HCT116 (cell line): ENCODE measurements at regions not wholly inside any gene's neighbourhood (a gene's known extent, or its start where the extent isn't known, plus 50 kb on each side); places are given as distances from the start of the nearest gene placed in this dataset.

ENCODE experiments used
- CBX3 ChIP-seq: IDR thresholded peaks from 2 replicates; pipeline ENCODE4 v1.6.1; 2012; ENCODE audit warnings: low read depth
- CEBPB ChIP-seq: IDR thresholded peaks from 2 replicates; pipeline ENCODE4 v1.6.1; 2012; ENCODE audit warnings: low read depth
- ELF1 ChIP-seq: IDR thresholded peaks from 2 replicates; pipeline ENCODE4 v1.6.1; 2012; ENCODE audit warnings: low read depth, borderline replicate concordance
- EZH2 ChIP-seq: fragments of 200-600 bp; sonication (generic); IDR thresholded peaks from 2 replicates; pipeline ENCODE4 v1.6.1; 2017; ENCODE audit warnings: antibody characterized with exemption, mixed run types
- JUND ChIP-seq: IDR thresholded peaks from 2 replicates; pipeline ENCODE4 v1.6.1; 2012
- MAX ChIP-seq: IDR thresholded peaks from 2 replicates; pipeline ENCODE4 v1.6.1; 2012
- POLR2A ChIP-seq: IDR thresholded peaks from 2 replicates; pipeline ENCODE4 v1.7.0; 2011; ENCODE audit warnings: borderline replicate concordance; ENCODE audit not compliant: insufficient read depth, insufficient read length; ENCODE audit errors: extremely low read depth
- POLR2AphosphoS5 ChIP-seq: IDR thresholded peaks from 2 replicates; pipeline ENCODE4 v1.6.1; 2011; ENCODE audit warnings: mild to moderate bottlenecking, low read depth, low read length, moderate library complexity
- SP1 ChIP-seq: IDR thresholded peaks from 2 replicates; pipeline ENCODE4 v1.6.1; 2012; ENCODE audit warnings: low read depth
- ZFX ChIP-seq: fragments of 450-650 bp; IDR thresholded peaks from 2 replicates; pipeline ENCODE4 v1.6.1; 2017
- ZNF274 ChIP-seq: fragments of 200-500 bp; sonication (Bioruptor generic); IDR thresholded peaks from 2 replicates; pipeline ENCODE4 v1.6.1; 2014; ENCODE audit warnings: mild to moderate bottlenecking, low read depth, low read length, inconsistent platforms
- TF ChIP-seq, protein P1 (sequence below), 3 experiments: fragments of 200-600 bp in 1 of 3; sonication (generic) in 1 of 3; IDR thresholded peaks in 2 of 3; conservative IDR thresholded peaks in 1 of 3; 2 replicates each; pipeline ENCODE4 v1.5.1; 2012 to 2017; ENCODE audit warnings: low read depth in 2 of 3, low read length in 2 of 3, antibody characterized with exemption in 1 of 3, borderline replicate concordance in 1 of 3, control low read depth in 1 of 3, mild to moderate bottlenecking in 1 of 3, mixed read lengths in 1 of 3, mixed run types in 1 of 3, moderate library complexity in 1 of 3; ENCODE audit not compliant: insufficient read depth in 1 of 3
- TF ChIP-seq, protein P2 (sequence below): IDR thresholded peaks from 2 replicates; pipeline ENCODE4 v1.6.1; 2012; ENCODE audit warnings: low read depth
- TF ChIP-seq, protein P3 (sequence below): IDR thresholded peaks from 2 replicates; pipeline ENCODE4 v1.6.1; 2011; ENCODE audit warnings: mild to moderate bottlenecking, low read length, moderate library complexity; ENCODE audit not compliant: insufficient replicate concordance; ENCODE audit errors: extremely low read depth

DNA sequence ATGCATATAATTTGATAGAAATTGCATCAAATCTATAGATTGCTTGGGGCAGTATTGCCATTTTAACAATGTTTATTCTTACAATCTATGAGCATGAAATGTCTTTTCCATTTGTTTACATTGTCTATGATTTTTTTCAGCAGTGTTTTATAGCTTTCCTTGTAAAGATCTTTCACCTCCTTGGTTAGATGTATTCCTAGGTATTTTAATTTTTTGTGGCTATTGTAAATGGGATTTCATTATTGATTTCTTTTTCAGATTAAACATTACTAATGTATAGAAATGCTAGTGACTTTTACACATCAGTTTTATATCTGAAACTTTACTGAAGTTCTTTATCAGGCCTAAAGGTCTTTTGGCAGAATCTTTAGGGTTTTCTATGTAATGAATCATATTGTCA is 237.6 kb upstream of the STAC start:
- no peak for TF ChIP-seq JUND
- no peak for TF ChIP-seq SP1
- TF ChIP-seq, protein P1, sequence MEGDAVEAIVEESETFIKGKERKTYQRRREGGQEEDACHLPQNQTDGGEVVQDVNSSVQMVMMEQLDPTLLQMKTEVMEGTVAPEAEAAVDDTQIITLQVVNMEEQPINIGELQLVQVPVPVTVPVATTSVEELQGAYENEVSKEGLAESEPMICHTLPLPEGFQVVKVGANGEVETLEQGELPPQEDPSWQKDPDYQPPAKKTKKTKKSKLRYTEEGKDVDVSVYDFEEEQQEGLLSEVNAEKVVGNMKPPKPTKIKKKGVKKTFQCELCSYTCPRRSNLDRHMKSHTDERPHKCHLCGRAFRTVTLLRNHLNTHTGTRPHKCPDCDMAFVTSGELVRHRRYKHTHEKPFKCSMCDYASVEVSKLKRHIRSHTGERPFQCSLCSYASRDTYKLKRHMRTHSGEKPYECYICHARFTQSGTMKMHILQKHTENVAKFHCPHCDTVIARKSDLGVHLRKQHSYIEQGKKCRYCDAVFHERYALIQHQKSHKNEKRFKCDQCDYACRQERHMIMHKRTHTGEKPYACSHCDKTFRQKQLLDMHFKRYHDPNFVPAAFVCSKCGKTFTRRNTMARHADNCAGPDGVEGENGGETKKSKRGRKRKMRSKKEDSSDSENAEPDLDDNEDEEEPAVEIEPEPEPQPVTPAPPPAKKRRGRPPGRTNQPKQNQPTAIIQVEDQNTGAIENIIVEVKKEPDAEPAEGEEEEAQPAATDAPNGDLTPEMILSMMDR (IDR thresholded peaks at IDR 0.05 in 2 of 3, conservative IDR thresholded peaks at IDR 0.05 in 1 of 3; ENCODE audit: borderline replicate concordance in 1 of 3, insufficient read depth in 1 of 3, low read depth in 2 of 3, low read length in 2 of 3) = no peak
- no peak for TF ChIP-seq POLR2AphosphoS5
- no peak for TF ChIP-seq ELF1
- TF ChIP-seq, protein P2, sequence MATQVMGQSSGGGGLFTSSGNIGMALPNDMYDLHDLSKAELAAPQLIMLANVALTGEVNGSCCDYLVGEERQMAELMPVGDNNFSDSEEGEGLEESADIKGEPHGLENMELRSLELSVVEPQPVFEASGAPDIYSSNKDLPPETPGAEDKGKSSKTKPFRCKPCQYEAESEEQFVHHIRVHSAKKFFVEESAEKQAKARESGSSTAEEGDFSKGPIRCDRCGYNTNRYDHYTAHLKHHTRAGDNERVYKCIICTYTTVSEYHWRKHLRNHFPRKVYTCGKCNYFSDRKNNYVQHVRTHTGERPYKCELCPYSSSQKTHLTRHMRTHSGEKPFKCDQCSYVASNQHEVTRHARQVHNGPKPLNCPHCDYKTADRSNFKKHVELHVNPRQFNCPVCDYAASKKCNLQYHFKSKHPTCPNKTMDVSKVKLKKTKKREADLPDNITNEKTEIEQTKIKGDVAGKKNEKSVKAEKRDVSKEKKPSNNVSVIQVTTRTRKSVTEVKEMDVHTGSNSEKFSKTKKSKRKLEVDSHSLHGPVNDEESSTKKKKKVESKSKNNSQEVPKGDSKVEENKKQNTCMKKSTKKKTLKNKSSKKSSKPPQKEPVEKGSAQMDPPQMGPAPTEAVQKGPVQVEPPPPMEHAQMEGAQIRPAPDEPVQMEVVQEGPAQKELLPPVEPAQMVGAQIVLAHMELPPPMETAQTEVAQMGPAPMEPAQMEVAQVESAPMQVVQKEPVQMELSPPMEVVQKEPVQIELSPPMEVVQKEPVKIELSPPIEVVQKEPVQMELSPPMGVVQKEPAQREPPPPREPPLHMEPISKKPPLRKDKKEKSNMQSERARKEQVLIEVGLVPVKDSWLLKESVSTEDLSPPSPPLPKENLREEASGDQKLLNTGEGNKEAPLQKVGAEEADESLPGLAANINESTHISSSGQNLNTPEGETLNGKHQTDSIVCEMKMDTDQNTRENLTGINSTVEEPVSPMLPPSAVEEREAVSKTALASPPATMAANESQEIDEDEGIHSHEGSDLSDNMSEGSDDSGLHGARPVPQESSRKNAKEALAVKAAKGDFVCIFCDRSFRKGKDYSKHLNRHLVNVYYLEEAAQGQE = no peak
- no peak for TF ChIP-seq CEBPB
- TF ChIP-seq POLR2A = no peak
- no peak for TF ChIP-seq MAX
- TF ChIP-seq ZNF274 = no peak
- TF ChIP-seq, protein P3, sequence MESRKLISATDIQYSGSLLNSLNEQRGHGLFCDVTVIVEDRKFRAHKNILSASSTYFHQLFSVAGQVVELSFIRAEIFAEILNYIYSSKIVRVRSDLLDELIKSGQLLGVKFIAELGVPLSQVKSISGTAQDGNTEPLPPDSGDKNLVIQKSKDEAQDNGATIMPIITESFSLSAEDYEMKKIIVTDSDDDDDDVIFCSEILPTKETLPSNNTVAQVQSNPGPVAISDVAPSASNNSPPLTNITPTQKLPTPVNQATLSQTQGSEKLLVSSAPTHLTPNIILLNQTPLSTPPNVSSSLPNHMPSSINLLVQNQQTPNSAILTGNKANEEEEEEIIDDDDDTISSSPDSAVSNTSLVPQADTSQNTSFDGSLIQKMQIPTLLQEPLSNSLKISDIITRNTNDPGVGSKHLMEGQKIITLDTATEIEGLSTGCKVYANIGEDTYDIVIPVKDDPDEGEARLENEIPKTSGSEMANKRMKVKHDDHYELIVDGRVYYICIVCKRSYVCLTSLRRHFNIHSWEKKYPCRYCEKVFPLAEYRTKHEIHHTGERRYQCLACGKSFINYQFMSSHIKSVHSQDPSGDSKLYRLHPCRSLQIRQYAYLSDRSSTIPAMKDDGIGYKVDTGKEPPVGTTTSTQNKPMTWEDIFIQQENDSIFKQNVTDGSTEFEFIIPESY = no peak
- TF ChIP-seq CBX3 = no peak
- TF ChIP-seq ZFX = no peak
- no peak for TF ChIP-seq EZH2
